Mammary epithelial cell (primary cell): ENCODE measurements at regions not wholly inside any gene's neighbourhood (a gene's known extent, or its start where the extent isn't known, plus 50 kb on each side); places are given as distances from the start of the nearest gene placed in this dataset.

Experiments used
- CTCF ChIP-seq, 2 donors: IDR thresholded peaks in 1 of 2; conservative IDR thresholded peaks in 1 of 2; 2 replicates each; pipeline ENCODE4 v1.5.1; 2011 to 2012; ENCODE audit warnings: inconsistent platforms in 2 of 2, low read length in 2 of 2, mild to moderate bottlenecking in 2 of 2, control low read depth in 1 of 2, low read depth in 1 of 2; ENCODE audit not compliant: insufficient read depth in 1 of 2; ENCODE audit errors: extremely low read depth in 1 of 2
- EZH2 ChIP-seq: IDR thresholded peaks from 2 replicates; pipeline ENCODE4 v1.6.1; 2012; ENCODE audit warnings: low read length, inconsistent platforms, borderline replicate concordance

- no peak for TF ChIP-seq CTCF (conservative IDR thresholded peaks at IDR 0.05 in 1 of 2, IDR thresholded peaks at IDR 0.05 in 1 of 2; ENCODE audit: extremely low read depth in 1 of 2, insufficient read depth in 1 of 2, low read depth in 1 of 2, low read length in 2 of 2)
- no peak for TF ChIP-seq EZH2
These were observed 81.5 kb upstream of the COL3A1 start for GRCh38 chr2:188892636-188893035.
